CD14-positive monocyte (primary cell): ENCODE measurements at regions not wholly inside any gene's neighbourhood (a gene's known extent, or its start where the extent isn't known, plus 50 kb on each side); places are given as distances from the start of the nearest gene placed in this dataset.
A peak's percentile ranks its signal among the peaks of the same experiment; 100 is the strongest.

Source experiments
- DNase-seq, 3 donors: peaks; one replicate each; pipeline ENCODE4 v3.0.0-alpha.2; 2011 to 2022
- H2AFZ ChIP-seq: 2 replicates; pipeline ENCODE4 v1.6.0; 2012; ENCODE audit warnings: mild to moderate bottlenecking, low read depth, low read length, inconsistent platforms; ENCODE audit not compliant: insufficient read depth, poor library complexity, severe bottlenecking
- H3K27ac ChIP-seq, 2 donors: 1 replicate in 1 of 2; 2 replicates in 1 of 2; pipeline ENCODE4 v1.5.1; 2012 to 2013; ENCODE audit warnings: low read length in 2 of 2, control low read depth in 1 of 2, inconsistent platforms in 1 of 2, low read depth in 1 of 2, mild to moderate bottlenecking in 1 of 2
- H3K27me3 ChIP-seq, 2 donors: one replicate each; pipeline versions ENCODE4 v1.6.0 to v1.6.1; 2011 to 2013; ENCODE audit warnings: low read length in 2 of 2; ENCODE audit not compliant: control insufficient read depth in 2 of 2, insufficient read depth in 2 of 2
- H3K36me3 ChIP-seq, 2 donors: replicated peaks in 1 of 2; 1 replicate in 1 of 2; 2 replicates in 1 of 2; pipeline versions ENCODE4 v1.5.1 to v1.6.1; 2012 to 2013; ENCODE audit warnings: low read length in 2 of 2, control low read depth in 1 of 2, inconsistent platforms in 1 of 2, mild to moderate bottlenecking in 1 of 2; ENCODE audit not compliant: insufficient read depth in 2 of 2, control insufficient read depth in 1 of 2
- H3K4me1 ChIP-seq, 2 donors: 1 replicate in 1 of 2; 2 replicates in 1 of 2; pipeline versions ENCODE4 v1.5.1 to v1.6.1; 2012 to 2013; ENCODE audit warnings: low read length in 2 of 2, control low read depth in 1 of 2, inconsistent platforms in 1 of 2, mild to moderate bottlenecking in 1 of 2, moderate library complexity in 1 of 2; ENCODE audit not compliant: insufficient read depth in 2 of 2, control insufficient read depth in 1 of 2
- H3K4me2 ChIP-seq: replicated peaks from 2 replicates; pipeline ENCODE3; 2012; ENCODE audit warnings: low read length, moderate library complexity, mild to moderate bottlenecking; ENCODE audit not compliant: poor library complexity, severe bottlenecking; ENCODE audit errors: extremely low read depth
- H3K4me3 ChIP-seq, 3 experiments: fragments of 200-600 bp in 1 of 3; sonication (generic) in 1 of 3; replicated peaks in 1 of 3; 1 replicate in 2 of 3; 2 replicates in 1 of 3; pipeline ENCODE4 v1.5.1; 2011 to 2013; ENCODE audit warnings: low read length in 3 of 3, mild to moderate bottlenecking in 3 of 3, control low read depth in 2 of 3, low read depth in 2 of 3, inconsistent platforms in 1 of 3, moderate library complexity in 1 of 3
- H3K79me2 ChIP-seq: 2 replicates; pipeline ENCODE4 v1.6.0; 2012; ENCODE audit warnings: mild to moderate bottlenecking, control low read depth, inconsistent platforms, low read length, moderate library complexity; ENCODE audit not compliant: insufficient read depth
- H3K9ac ChIP-seq: 2 replicates; pipeline ENCODE4 v1.6.0; 2017; ENCODE audit warnings: low read length, mild to moderate bottlenecking; ENCODE audit not compliant: insufficient read depth, poor library complexity, severe bottlenecking
- H3K9me3 ChIP-seq, 2 donors: replicated peaks in 1 of 2; 1 replicate in 1 of 2; 2 replicates in 1 of 2; pipeline versions ENCODE4 v1.5.1 to v1.6.1; 2012 to 2013; ENCODE audit warnings: low read length in 2 of 2, control low read depth in 1 of 2; ENCODE audit not compliant: control insufficient read depth in 1 of 2, insufficient read depth in 1 of 2
- H4K20me1 ChIP-seq: 2 replicates; pipeline ENCODE4 v1.6.0; 2012; ENCODE audit warnings: mild to moderate bottlenecking, low read length, control low read depth, moderate library complexity; ENCODE audit not compliant: insufficient read depth
- H3K27ac Mint-ChIP-seq, 7 donors: one replicate each; pipeline ENCODE4 v1.8.0; 2020; ENCODE audit warnings: mild to moderate bottlenecking in 7 of 7, mixed read lengths in 7 of 7, moderate library complexity in 6 of 7, inconsistent platforms in 2 of 7
- H3K27me3 Mint-ChIP-seq, 3 donors: one replicate each; pipeline ENCODE4 v1.8.0; 2021 to 2022; ENCODE audit warnings: low read depth in 3 of 3, mild to moderate bottlenecking in 3 of 3, mixed read lengths in 3 of 3, moderate library complexity in 3 of 3, inconsistent platforms in 1 of 3
- H3K36me3 Mint-ChIP-seq, 2 donors: one replicate each; pipeline ENCODE4 v1.8.0; 2020; ENCODE audit warnings: mixed read lengths in 2 of 2, inconsistent platforms in 1 of 2, mild to moderate bottlenecking in 1 of 2
- H3K4me1 Mint-ChIP-seq: one replicate; pipeline ENCODE4 v1.8.0; 2020; ENCODE audit warnings: mild to moderate bottlenecking, mixed read lengths
- H3K4me3 Mint-ChIP-seq, 2 donors: one replicate each; pipeline ENCODE4 v1.8.0; 2020; ENCODE audit warnings: mild to moderate bottlenecking in 2 of 2, mixed read lengths in 2 of 2, moderate library complexity in 1 of 2
- H3K9me3 Mint-ChIP-seq, 7 donors: one replicate each; pipeline ENCODE4 v1.8.0; 2020 to 2022; ENCODE audit warnings: mixed read lengths in 7 of 7, mild to moderate bottlenecking in 6 of 7, moderate library complexity in 6 of 7, inconsistent platforms in 2 of 7
- WGBS: methylation state at CpG from one replicate; pipeline ENCODE4 v1.1.5; 2013; ENCODE audit warnings: missing lambda C conversion rate; ENCODE audit not compliant: insufficient coverage; 5-methylcytosine and 5-hydroxymethylcytosine counted together
- intact Hi-C, 2 donors: fragments of 100-400 bp; cut with micrococcal nuclease; formaldehyde crosslinking; loops; one replicate each; pipeline versions ENCODE4 v1.15.0 to v1.15.1; 2023
- TF ChIP-seq, protein P1 (sequence below): fragments of 200-600 bp; IDR thresholded peaks from one replicate; pipeline ENCODE4 v1.8.0; 2022; ENCODE audit warnings: antibody characterized with exemption, mild to moderate bottlenecking

DNA sequence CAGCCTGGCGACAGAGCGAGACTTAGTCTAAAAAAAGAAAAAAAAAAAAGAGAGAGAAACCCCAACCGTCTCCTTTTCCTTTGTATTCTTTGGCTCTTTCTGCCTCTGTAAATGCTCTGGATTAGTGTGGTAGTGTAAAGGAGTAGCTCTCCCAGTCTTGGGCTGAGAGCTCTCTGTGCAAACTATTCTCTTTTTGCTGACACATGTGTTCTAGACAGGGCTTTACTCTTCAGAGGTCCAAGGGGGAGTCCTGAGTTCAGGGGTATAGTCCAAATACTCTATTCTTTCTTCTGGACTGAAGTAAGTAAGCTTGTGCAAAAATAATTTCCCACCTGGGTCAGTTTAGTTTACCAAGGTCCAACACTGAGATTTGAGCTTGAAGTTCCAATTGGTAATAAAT is 183.8 kb upstream of the KCNK2 start:
- H3K27ac ChIP-seq, result no peak overlapping the region
- H4K20me1 ChIP-seq, result no peaks in the 10 kb centered on the region
- H3K9ac ChIP-seq, result no peak overlapping the region
- no peaks in the 10 kb centered on the region for H3K4me1 ChIP-seq
- no peak overlapping the region for H3K4me3 ChIP-seq
- Mint-ChIP-seq H3K27me3 (no peaks in the 10 kb centered on the region), H3K9me3 (peaks cover 0 to 8% (median 0%) of the 10 kb centered on the region in 7 donors), H3K4me1 (no peaks in the 10 kb centered on the region), H3K36me3 (no peaks in the 10 kb centered on the region), H3K4me3 (no peak overlapping the region), H3K27ac (peak overlapping the region in 1 of 7 donors; percentile 81)
- H3K27me3 ChIP-seq, result no peaks in the 10 kb centered on the region
- intact Hi-C loops, result no loop called here
- H3K79me2 ChIP-seq, result no peaks in the 10 kb centered on the region
- H3K36me3 ChIP-seq, result no peaks in the 10 kb centered on the region
- DNase-seq, result no peak
- no peak overlapping the region for H3K4me2 ChIP-seq
- TF ChIP-seq, protein P1, sequence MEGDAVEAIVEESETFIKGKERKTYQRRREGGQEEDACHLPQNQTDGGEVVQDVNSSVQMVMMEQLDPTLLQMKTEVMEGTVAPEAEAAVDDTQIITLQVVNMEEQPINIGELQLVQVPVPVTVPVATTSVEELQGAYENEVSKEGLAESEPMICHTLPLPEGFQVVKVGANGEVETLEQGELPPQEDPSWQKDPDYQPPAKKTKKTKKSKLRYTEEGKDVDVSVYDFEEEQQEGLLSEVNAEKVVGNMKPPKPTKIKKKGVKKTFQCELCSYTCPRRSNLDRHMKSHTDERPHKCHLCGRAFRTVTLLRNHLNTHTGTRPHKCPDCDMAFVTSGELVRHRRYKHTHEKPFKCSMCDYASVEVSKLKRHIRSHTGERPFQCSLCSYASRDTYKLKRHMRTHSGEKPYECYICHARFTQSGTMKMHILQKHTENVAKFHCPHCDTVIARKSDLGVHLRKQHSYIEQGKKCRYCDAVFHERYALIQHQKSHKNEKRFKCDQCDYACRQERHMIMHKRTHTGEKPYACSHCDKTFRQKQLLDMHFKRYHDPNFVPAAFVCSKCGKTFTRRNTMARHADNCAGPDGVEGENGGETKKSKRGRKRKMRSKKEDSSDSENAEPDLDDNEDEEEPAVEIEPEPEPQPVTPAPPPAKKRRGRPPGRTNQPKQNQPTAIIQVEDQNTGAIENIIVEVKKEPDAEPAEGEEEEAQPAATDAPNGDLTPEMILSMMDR, result no peak
- no peaks in the 10 kb centered on the region for H3K9me3 ChIP-seq
- no CpG with 5 or more reads among the region's 3 CpGs for WGBS
- H2AFZ ChIP-seq, result no peak overlapping the region

DNA sequence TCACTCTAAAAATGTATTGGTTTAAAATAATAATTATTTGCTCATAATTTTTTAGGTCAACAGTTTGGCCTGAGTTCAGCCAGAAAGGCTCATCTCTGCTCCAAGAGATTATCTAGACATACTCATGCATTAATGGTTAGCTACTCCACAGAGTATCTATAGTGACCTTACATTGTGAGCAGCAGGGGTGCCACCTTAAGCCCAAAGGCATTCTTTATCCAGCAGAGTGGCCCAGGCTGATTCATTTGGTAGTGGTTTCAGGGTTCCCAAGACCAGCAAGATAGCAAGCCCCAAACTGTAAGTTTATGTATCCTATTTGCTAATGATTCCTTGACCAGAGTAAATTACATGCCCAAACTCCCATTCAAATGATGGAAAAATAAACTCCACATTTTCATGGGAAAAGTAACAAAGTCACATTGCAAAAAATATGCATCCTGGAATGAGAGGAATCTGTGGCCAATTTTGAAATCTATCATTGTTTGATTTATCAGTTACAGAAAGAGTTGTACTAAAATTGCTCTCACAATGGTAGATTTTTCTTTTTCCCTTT is 182.6 kb upstream of the KCNK2 start:
- no peaks in the 10 kb centered on the region for H3K36me3 Mint-ChIP-seq
- H3K27ac Mint-ChIP-seq, result no peak overlapping the region
- no peak overlapping the region for H3K4me3 Mint-ChIP-seq
- H3K4me1 ChIP-seq, result no peaks in the 10 kb centered on the region
- no peaks in the 10 kb centered on the region for H3K9me3 ChIP-seq
- DNase-seq, result no peak
- no peaks in the 10 kb centered on the region for H3K27me3 ChIP-seq
- H4K20me1 ChIP-seq, result no peaks in the 10 kb centered on the region
- TF ChIP-seq, protein P1, result no peak
- no peak overlapping the region for H3K9ac ChIP-seq
- peaks cover 0 to 8% (median 0%) of the 10 kb centered on the region in 7 donors for H3K9me3 Mint-ChIP-seq
- no peaks in the 10 kb centered on the region for H3K27me3 Mint-ChIP-seq
- H2AFZ ChIP-seq, result no peak overlapping the region
- H3K79me2 ChIP-seq, result no peaks in the 10 kb centered on the region
- no peak overlapping the region for H3K27ac ChIP-seq
- intact Hi-C loops, result no loop called here
- H3K4me2 ChIP-seq, result no peak overlapping the region
- H3K4me3 ChIP-seq, result no peak overlapping the region
- no peaks in the 10 kb centered on the region for H3K36me3 ChIP-seq
- H3K4me1 Mint-ChIP-seq, result no peaks in the 10 kb centered on the region
